Neural progenitor cell (in vitro differentiated cells): ENCODE measurements at regions not wholly inside any gene's neighbourhood (a gene's known extent, or its start where the extent isn't known, plus 50 kb on each side); places are given as distances from the start of the nearest gene placed in this dataset.

ENCODE experiments used
- EZH2 ChIP-seq: fragments of 200-600 bp; sonication (generic); IDR thresholded peaks from 2 replicates; pipeline ENCODE4 v1.6.1; 2017; ENCODE audit warnings: antibody characterized with exemption, mild to moderate bottlenecking, moderate library complexity
- EZH2phosphoT487 ChIP-seq: fragments of 200-600 bp; sonication (generic); IDR thresholded peaks from 2 replicates; pipeline ENCODE4 v1.6.1; 2017; ENCODE audit warnings: antibody characterized with exemption
- TF ChIP-seq, protein P1 (sequence below): fragments of 200-600 bp; sonication (generic); IDR thresholded peaks from 2 replicates; pipeline ENCODE4 v1.5.1; 2017; ENCODE audit warnings: antibody characterized with exemption, mild to moderate bottlenecking

DNA sequence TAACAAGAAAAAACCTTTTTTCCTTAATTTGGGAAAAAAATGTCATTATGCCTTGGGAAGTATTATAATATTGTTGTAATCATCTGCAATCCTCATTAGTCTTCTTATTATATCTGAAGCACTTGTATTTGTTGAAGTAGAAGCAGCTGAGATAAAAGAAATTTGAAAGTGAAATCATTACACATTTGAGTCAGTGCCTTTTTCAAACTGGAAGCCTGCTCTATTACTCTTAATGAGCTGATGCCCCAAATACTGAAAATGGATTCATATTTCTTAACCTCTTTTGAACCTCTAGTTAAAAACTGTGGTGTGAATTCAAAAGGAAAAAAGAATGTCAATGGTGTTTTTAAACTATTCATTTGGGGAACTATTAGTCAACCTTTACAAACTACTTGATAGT, 1027.7 kb downstream of the NR2F1-AS1 start:
- TF ChIP-seq, protein P1, sequence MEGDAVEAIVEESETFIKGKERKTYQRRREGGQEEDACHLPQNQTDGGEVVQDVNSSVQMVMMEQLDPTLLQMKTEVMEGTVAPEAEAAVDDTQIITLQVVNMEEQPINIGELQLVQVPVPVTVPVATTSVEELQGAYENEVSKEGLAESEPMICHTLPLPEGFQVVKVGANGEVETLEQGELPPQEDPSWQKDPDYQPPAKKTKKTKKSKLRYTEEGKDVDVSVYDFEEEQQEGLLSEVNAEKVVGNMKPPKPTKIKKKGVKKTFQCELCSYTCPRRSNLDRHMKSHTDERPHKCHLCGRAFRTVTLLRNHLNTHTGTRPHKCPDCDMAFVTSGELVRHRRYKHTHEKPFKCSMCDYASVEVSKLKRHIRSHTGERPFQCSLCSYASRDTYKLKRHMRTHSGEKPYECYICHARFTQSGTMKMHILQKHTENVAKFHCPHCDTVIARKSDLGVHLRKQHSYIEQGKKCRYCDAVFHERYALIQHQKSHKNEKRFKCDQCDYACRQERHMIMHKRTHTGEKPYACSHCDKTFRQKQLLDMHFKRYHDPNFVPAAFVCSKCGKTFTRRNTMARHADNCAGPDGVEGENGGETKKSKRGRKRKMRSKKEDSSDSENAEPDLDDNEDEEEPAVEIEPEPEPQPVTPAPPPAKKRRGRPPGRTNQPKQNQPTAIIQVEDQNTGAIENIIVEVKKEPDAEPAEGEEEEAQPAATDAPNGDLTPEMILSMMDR: no peak
- TF ChIP-seq EZH2phosphoT487: no peak
- no peak for TF ChIP-seq EZH2
